ENCODE measurements at regions not wholly inside any gene's neighbourhood (a gene's known extent, or its start where the extent isn't known, plus 50 kb on each side); places are given as distances from the start of the nearest gene placed in this dataset.

DNA sequence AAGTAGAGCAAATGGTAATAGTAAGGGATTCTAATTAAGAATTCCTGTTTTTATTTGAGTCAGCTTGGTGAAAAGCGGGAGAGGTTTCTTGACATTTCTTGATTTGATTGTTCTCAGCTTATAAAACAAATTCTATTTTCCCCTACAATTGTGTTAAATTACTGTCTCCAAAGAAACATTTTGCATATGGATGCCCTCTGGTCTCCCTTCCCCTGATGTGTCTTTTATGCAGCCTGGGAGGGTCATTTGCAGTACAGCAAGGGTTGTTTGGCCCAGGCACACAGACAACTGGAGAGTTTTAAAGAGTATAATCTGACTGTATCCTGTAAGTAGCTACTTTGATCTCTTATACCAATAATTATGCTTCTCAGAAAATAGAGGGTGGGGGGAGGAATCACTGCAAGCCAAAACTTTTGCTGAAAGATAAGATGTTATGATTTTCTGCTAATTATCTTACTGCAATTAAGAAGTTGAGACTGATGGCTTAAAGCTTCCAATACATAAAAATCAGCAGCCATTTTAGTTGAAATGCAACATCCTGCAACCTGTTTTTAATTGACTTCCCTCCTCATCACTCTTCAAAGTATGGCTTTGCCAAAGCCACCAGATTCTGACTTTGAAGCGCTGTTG, 204.1 kb upstream of the SEMA6A start (continued):
- TF ChIP-seq, protein P1, sequence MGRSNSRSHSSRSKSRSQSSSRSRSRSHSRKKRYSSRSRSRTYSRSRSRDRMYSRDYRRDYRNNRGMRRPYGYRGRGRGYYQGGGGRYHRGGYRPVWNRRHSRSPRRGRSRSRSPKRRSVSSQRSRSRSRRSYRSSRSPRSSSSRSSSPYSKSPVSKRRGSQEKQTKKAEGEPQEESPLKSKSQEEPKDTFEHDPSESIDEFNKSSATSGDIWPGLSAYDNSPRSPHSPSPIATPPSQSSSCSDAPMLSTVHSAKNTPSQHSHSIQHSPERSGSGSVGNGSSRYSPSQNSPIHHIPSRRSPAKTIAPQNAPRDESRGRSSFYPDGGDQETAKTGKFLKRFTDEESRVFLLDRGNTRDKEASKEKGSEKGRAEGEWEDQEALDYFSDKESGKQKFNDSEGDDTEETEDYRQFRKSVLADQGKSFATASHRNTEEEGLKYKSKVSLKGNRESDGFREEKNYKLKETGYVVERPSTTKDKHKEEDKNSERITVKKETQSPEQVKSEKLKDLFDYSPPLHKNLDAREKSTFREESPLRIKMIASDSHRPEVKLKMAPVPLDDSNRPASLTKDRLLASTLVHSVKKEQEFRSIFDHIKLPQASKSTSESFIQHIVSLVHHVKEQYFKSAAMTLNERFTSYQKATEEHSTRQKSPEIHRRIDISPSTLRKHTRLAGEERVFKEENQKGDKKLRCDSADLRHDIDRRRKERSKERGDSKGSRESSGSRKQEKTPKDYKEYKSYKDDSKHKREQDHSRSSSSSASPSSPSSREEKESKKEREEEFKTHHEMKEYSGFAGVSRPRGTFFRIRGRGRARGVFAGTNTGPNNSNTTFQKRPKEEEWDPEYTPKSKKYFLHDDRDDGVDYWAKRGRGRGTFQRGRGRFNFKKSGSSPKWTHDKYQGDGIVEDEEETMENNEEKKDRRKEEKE (IDR thresholded peaks at IDR 0.05), result no peak
- TF ChIP-seq MXI1 (IDR thresholded peaks at IDR 0.05; ENCODE audit: low read depth, low read length), result no peak
- no peak for TF ChIP-seq EZH2 (IDR thresholded peaks at IDR 0.05; ENCODE audit: borderline replicate concordance, control insufficient read depth, low read depth, low read length)
- TF ChIP-seq, protein P2, sequence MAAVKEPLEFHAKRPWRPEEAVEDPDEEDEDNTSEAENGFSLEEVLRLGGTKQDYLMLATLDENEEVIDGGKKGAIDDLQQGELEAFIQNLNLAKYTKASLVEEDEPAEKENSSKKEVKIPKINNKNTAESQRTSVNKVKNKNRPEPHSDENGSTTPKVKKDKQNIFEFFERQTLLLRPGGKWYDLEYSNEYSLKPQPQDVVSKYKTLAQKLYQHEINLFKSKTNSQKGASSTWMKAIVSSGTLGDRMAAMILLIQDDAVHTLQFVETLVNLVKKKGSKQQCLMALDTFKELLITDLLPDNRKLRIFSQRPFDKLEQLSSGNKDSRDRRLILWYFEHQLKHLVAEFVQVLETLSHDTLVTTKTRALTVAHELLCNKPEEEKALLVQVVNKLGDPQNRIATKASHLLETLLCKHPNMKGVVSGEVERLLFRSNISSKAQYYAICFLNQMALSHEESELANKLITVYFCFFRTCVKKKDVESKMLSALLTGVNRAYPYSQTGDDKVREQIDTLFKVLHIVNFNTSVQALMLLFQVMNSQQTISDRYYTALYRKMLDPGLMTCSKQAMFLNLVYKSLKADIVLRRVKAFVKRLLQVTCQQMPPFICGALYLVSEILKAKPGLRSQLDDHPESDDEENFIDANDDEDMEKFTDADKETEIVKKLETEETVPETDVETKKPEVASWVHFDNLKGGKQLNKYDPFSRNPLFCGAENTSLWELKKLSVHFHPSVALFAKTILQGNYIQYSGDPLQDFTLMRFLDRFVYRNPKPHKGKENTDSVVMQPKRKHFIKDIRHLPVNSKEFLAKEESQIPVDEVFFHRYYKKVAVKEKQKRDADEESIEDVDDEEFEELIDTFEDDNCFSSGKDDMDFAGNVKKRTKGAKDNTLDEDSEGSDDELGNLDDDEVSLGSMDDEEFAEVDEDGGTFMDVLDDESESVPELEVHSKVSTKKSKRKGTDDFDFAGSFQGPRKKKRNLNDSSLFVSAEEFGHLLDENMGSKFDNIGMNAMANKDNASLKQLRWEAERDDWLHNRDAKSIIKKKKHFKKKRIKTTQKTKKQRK (IDR thresholded peaks at IDR 0.05; ENCODE audit: low read depth, low read length), result no peak
- TF ChIP-seq MTA3 (IDR thresholded peaks at IDR 0.05; ENCODE audit: borderline replicate concordance, low read length), result no peak
- TF ChIP-seq ESRRA (IDR thresholded peaks at IDR 0.05; ENCODE audit: low read length), result no peak
- no peak for TF ChIP-seq SIN3A (IDR thresholded peaks at IDR 0.05; ENCODE audit: low read depth, low read length)
- TF ChIP-seq PRDM15 (CRISPR knock-in tag; IDR thresholded peaks at IDR 0.05), result no peak
- TF ChIP-seq ZBTB33 (IDR thresholded peaks at IDR 0.05), result no peak

All from GM12878 (cell line).